ENCODE measurements at regions not wholly inside any gene's neighbourhood (a gene's known extent, or its start where the extent isn't known, plus 50 kb on each side); places are given as distances from the start of the nearest gene placed in this dataset.
"Not testable (repeated sequence)": the region's sequence is repeated elsewhere in the genome, so short reads cannot be mapped to it uniquely, and the experiment has no call there.

GRCh38 chr9:138282903-138283302, 405.3 kb downstream of the CACNA1B start:
- TF ChIP-seq, protein P1, sequence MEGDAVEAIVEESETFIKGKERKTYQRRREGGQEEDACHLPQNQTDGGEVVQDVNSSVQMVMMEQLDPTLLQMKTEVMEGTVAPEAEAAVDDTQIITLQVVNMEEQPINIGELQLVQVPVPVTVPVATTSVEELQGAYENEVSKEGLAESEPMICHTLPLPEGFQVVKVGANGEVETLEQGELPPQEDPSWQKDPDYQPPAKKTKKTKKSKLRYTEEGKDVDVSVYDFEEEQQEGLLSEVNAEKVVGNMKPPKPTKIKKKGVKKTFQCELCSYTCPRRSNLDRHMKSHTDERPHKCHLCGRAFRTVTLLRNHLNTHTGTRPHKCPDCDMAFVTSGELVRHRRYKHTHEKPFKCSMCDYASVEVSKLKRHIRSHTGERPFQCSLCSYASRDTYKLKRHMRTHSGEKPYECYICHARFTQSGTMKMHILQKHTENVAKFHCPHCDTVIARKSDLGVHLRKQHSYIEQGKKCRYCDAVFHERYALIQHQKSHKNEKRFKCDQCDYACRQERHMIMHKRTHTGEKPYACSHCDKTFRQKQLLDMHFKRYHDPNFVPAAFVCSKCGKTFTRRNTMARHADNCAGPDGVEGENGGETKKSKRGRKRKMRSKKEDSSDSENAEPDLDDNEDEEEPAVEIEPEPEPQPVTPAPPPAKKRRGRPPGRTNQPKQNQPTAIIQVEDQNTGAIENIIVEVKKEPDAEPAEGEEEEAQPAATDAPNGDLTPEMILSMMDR (IDR thresholded peaks at IDR 0.05; ENCODE audit: low read depth, low read length, poor library complexity, severe bottlenecking) = not testable (repeated sequence)
- not testable (repeated sequence) for TF ChIP-seq EZH2phosphoT487 (IDR thresholded peaks at IDR 0.05; ENCODE audit: borderline replicate concordance, low read length)
